ENCODE measurements at regions not wholly inside any gene's neighbourhood (a gene's known extent, or its start where the extent isn't known, plus 50 kb on each side); places are given as distances from the start of the nearest gene placed in this dataset.
"Not testable (repeated sequence)": the region's sequence is repeated elsewhere in the genome, so short reads cannot be mapped to it uniquely, and the experiment has no call there.

- no peak for DNase-seq
Measured at GRCh38 chr3:70620956-70621355, 308.5 kb upstream of the MDFIC2 start.

- DNase-seq = no peak
Measured at GRCh38 chr3:70620367-70620766, 307.9 kb upstream of the MDFIC2 start.

GRCh38 chr3:70618151-70618550 is 305.7 kb upstream of the MDFIC2 start:
- no peak for DNase-seq

GRCh38 chr3:70617349-70617748 is 304.9 kb upstream of the MDFIC2 start:
- not testable (repeated sequence) for DNase-seq

GRCh38 chr3:70615286-70615685 is 302.8 kb upstream of the MDFIC2 start:
- DNase-seq = no peak

- DNase-seq = no peak
Measured at GRCh38 chr3:70614111-70614510, 301.7 kb upstream of the MDFIC2 start.

- DNase-seq = no peak
Measured at GRCh38 chr3:70612920-70613319, 300.5 kb upstream of the MDFIC2 start.

GRCh38 chr3:70611667-70612277 is 299.3 kb upstream of the MDFIC2 start:
- not testable (repeated sequence) for DNase-seq

- DNase-seq = no peak
Measured at GRCh38 chr3:70608434-70608833, 296.0 kb upstream of the MDFIC2 start.

- no peak for DNase-seq
Measured at GRCh38 chr3:70607469-70607868, 295.0 kb upstream of the MDFIC2 start.

GRCh38 chr3:70606018-70606417 is 293.6 kb upstream of the MDFIC2 start:
- no peak for DNase-seq

GRCh38 chr3:70603103-70603502 is 290.7 kb upstream of the MDFIC2 start:
- DNase-seq = no peak

- no peak for DNase-seq
Measured at GRCh38 chr3:70597312-70597711, 284.9 kb upstream of the MDFIC2 start.

- DNase-seq = no peak
Measured at GRCh38 chr3:70583682-70584081, 271.2 kb upstream of the MDFIC2 start.

- no peak for DNase-seq
Measured at GRCh38 chr3:70582803-70583202, 270.4 kb upstream of the MDFIC2 start.

- DNase-seq = no peak
Measured at GRCh38 chr3:70580021-70580420, 267.6 kb upstream of the MDFIC2 start.

GRCh38 chr3:70571696-70572095 is 259.3 kb upstream of the MDFIC2 start:
- no peak for DNase-seq

- DNase-seq = no peak
Measured at GRCh38 chr3:70570584-70570983, 258.1 kb upstream of the MDFIC2 start.

GRCh38 chr3:70568626-70569025 is 256.2 kb upstream of the MDFIC2 start:
- DNase-seq = no peak

- DNase-seq = no peak
Measured at GRCh38 chr3:70565861-70566260, 253.4 kb upstream of the MDFIC2 start.

- DNase-seq = no peak
Measured at GRCh38 chr3:70564552-70564951, 252.1 kb upstream of the MDFIC2 start.

- DNase-seq = no peak
Measured at GRCh38 chr3:70561796-70562195, 249.4 kb upstream of the MDFIC2 start.

GRCh38 chr3:70558956-70559355 is 246.5 kb upstream of the MDFIC2 start:
- no peak for DNase-seq

- no peak for DNase-seq
Measured at GRCh38 chr3:70557976-70558375, 245.5 kb upstream of the MDFIC2 start.

- no peak for DNase-seq
Measured at GRCh38 chr3:70556056-70556455, 243.6 kb upstream of the MDFIC2 start.

GRCh38 chr3:70554170-70554569 is 241.7 kb upstream of the MDFIC2 start:
- DNase-seq = no peak
